GM19324 (cell line): ENCODE measurements at regions not wholly inside any gene's neighbourhood (a gene's known extent, or its start where the extent isn't known, plus 50 kb on each side); places are given as distances from the start of the nearest gene placed in this dataset.

Experiments used
- ATAC-seq: cut with Tn5 transposase; IDR thresholded peaks from one replicate; pipeline ENCODE4 v1.9.1; 2021; ENCODE audit warnings: mild to moderate bottlenecking, moderate library complexity; ENCODE audit not compliant: unreplicated experiment, low FRiP score

GRCh38 chr5:133780619-133781280 is 168.4 kb upstream of the FSTL4 start:
- ATAC-seq, result no peak

- ATAC-seq, result no peak
Measured at GRCh38 chr5:133779828-133780475, 167.6 kb upstream of the FSTL4 start.

GRCh38 chr5:133778636-133779035 is 166.3 kb upstream of the FSTL4 start:
- no peak for ATAC-seq

GRCh38 chr5:133777951-133778350 is 165.6 kb upstream of the FSTL4 start:
- no peak for ATAC-seq

GRCh38 chr5:133775584-133776304 is 163.4 kb upstream of the FSTL4 start:
- no peak for ATAC-seq

- ATAC-seq, result no peak
Measured at GRCh38 chr5:133773247-133774202, 161.2 kb upstream of the FSTL4 start.

- ATAC-seq, result no peak
Measured at GRCh38 chr5:133769842-133770241, 157.5 kb upstream of the FSTL4 start.

- ATAC-seq, result no peak
Measured at GRCh38 chr5:133763744-133764143, 151.4 kb upstream of the FSTL4 start.

GRCh38 chr5:133761632-133762031 is 149.3 kb upstream of the FSTL4 start:
- ATAC-seq, result no peak

GRCh38 chr5:133760532-133760931 is 148.2 kb upstream of the FSTL4 start:
- ATAC-seq, result no peak

GRCh38 chr5:133758641-133759040 is 146.3 kb upstream of the FSTL4 start:
- ATAC-seq, result no peak

GRCh38 chr5:133757396-133757945 is 145.1 kb upstream of the FSTL4 start:
- ATAC-seq, result no peak

GRCh38 chr5:133756756-133757155 is 144.4 kb upstream of the FSTL4 start:
- ATAC-seq, result no peak

GRCh38 chr5:133756036-133756435 is 143.7 kb upstream of the FSTL4 start:
- ATAC-seq, result no peak

GRCh38 chr5:133754575-133755169 is 142.3 kb upstream of the FSTL4 start:
- no peak for ATAC-seq

GRCh38 chr5:133753856-133754255 is 141.5 kb upstream of the FSTL4 start:
- ATAC-seq, result no peak

GRCh38 chr5:133751846-133752245 is 139.5 kb upstream of the FSTL4 start:
- ATAC-seq, result no peak

GRCh38 chr5:133751421-133751820 is 139.1 kb upstream of the FSTL4 start:
- no peak for ATAC-seq

- ATAC-seq, result no peak
Measured at GRCh38 chr5:133750856-133751255, 138.5 kb upstream of the FSTL4 start.

GRCh38 chr5:133750356-133750755 is 138.0 kb upstream of the FSTL4 start:
- ATAC-seq, result no peak
